Type B pancreatic cell (in vitro differentiated cells): ENCODE measurements at regions not wholly inside any gene's neighbourhood (a gene's known extent, or its start where the extent isn't known, plus 50 kb on each side); places are given as distances from the start of the nearest gene placed in this dataset.

ENCODE experiments used
- DNase-seq: peaks from one replicate; pipeline ENCODE4 v3.0.0; 2021; ENCODE audit warnings: mixed read lengths; ENCODE audit not compliant: unreplicated experiment; ENCODE audit errors: extremely low spot score
- H3K27ac Mint-ChIP-seq: 2 replicates; pipeline ENCODE4 v1.8.0; 2021; ENCODE audit warnings: mild to moderate bottlenecking, mixed read lengths
- H3K27me3 Mint-ChIP-seq: 2 replicates; pipeline ENCODE4 v1.8.0; 2021; ENCODE audit warnings: mixed read lengths
- H3K36me3 Mint-ChIP-seq: 2 replicates; pipeline ENCODE4 v1.8.0; 2021; ENCODE audit warnings: mixed read lengths
- H3K4me1 Mint-ChIP-seq: one replicate; pipeline ENCODE4 v1.8.0; 2021; ENCODE audit warnings: mixed read lengths; ENCODE audit not compliant: unreplicated experiment
- H3K4me3 Mint-ChIP-seq: 2 replicates; pipeline ENCODE4 v1.8.0; 2021; ENCODE audit warnings: mild to moderate bottlenecking, mixed read lengths
- H3K9me3 Mint-ChIP-seq: 2 replicates; pipeline ENCODE4 v1.8.0; 2021; ENCODE audit warnings: mixed read lengths
- TF ChIP-seq, protein P1 (sequence below): fragments of 200-600 bp; sonication (generic); conservative IDR thresholded peaks from 2 replicates; pipeline ENCODE4 v1.5.0; 2021; ENCODE audit warnings: antibody characterized with exemption, mild to moderate bottlenecking

DNA sequence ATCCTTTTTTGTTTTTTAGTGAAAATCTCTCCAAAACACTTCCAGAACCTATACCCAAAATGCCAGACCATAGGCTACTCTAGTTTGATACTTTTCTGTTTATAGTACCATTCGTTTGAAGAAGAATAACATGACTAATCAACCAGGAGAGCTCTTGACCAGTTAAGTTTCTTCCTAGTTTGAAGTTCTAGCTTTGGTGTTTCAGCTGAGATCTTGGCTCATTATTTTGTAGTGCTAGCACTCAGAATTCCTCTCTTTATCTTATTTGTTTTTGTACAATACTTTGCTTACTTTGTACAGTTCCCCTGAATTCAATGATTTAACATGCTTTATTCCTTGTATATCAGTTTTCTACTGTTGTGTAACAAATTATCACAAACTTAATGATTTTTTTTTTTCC, 911.6 kb downstream of the EFNA5 start:
- Mint-ChIP-seq H3K36me3 (no peaks in the 10 kb centered on the region), H3K27ac (no peak overlapping the region), H3K4me3 (no peak overlapping the region), H3K27me3 (no peaks in the 10 kb centered on the region), H3K9me3 (no peaks in the 10 kb centered on the region), H3K4me1 (peaks cover 7% of the 10 kb centered on the region)
- no peak for DNase-seq
- TF ChIP-seq, protein P1, sequence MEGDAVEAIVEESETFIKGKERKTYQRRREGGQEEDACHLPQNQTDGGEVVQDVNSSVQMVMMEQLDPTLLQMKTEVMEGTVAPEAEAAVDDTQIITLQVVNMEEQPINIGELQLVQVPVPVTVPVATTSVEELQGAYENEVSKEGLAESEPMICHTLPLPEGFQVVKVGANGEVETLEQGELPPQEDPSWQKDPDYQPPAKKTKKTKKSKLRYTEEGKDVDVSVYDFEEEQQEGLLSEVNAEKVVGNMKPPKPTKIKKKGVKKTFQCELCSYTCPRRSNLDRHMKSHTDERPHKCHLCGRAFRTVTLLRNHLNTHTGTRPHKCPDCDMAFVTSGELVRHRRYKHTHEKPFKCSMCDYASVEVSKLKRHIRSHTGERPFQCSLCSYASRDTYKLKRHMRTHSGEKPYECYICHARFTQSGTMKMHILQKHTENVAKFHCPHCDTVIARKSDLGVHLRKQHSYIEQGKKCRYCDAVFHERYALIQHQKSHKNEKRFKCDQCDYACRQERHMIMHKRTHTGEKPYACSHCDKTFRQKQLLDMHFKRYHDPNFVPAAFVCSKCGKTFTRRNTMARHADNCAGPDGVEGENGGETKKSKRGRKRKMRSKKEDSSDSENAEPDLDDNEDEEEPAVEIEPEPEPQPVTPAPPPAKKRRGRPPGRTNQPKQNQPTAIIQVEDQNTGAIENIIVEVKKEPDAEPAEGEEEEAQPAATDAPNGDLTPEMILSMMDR, result no peak

DNA sequence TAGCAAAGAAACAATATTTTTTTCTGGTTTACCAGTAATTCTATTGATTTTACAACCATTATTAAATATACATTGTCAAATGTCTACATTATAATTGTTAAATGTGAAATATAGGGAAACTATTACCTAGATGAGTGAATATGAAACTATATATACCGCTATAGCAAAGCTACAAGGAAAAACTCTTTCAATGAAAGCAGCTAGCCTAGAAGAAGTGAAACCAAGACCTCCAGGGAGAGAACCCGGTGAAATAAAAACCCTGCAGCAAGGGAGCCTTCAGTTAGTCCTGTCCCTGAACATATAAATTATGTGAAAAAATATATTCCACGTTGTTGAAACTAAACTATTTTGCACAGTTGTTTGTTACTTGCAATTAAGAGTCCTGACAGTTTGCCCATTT, 913.1 kb downstream of the EFNA5 start:
- Mint-ChIP-seq H3K4me1 (peaks cover 4% of the 10 kb centered on the region), H3K9me3 (no peaks in the 10 kb centered on the region), H3K27me3 (no peaks in the 10 kb centered on the region)

DNA sequence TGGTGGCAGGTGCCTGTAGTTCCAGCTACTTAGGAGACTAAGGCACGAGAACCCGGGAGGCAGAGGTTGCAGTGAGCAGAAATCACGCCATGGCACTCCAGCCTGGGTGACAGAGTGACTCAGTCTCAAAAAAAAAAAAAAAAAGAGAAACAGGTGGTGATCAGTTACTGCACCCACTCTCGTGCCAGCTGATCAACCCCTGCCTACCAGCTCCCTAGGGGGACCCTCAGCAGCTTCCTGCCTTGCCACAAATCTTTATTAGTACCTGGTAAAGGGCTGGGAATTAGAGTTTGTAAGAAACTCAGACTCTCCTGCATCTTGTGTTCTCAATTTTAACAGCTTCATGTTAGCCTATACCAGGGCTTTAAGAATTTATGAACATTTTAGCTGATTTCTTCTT, 914.9 kb downstream of the EFNA5 start:
- Mint-ChIP-seq H3K27me3 (no peaks in the 10 kb centered on the region), H3K36me3 (no peaks in the 10 kb centered on the region), H3K4me1 (peaks cover 4% of the 10 kb centered on the region), H3K9me3 (no peaks in the 10 kb centered on the region), H3K27ac (no peak overlapping the region), H3K4me3 (no peak overlapping the region)
- DNase-seq, result no peak
- TF ChIP-seq, protein P1, result no peak

More for the DNA sequence above, 913.1 kb downstream of the EFNA5 start:
- TF ChIP-seq, protein P1, result no peak
- no peak overlapping the region for H3K4me3 Mint-ChIP-seq
- no peak for DNase-seq
- H3K27ac Mint-ChIP-seq, result no peak overlapping the region
- no peaks in the 10 kb centered on the region for H3K36me3 Mint-ChIP-seq

DNA sequence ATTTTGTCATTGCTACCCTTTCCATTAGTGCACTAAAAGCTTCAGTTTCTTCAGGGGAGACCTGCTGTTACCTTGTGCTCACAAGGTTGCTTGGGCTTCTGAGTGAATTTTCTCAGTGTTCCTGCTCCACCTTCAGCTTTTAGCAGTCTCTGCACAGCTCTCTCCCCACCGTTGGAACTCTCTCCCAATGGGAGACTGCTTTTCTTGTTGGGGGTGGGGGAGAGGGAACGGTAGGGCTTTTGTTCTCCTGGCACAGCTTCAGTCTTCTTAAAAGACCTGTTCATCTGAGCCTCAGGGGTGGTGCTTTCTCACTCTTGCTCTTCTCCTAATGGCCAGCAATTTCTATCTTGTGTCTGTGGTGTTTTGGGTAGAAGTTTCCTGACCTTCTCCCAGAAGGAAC, 915.7 kb downstream of the EFNA5 start:
- Mint-ChIP-seq H3K9me3 (no peaks in the 10 kb centered on the region), H3K27me3 (no peaks in the 10 kb centered on the region), H3K4me1 (peaks cover 4% of the 10 kb centered on the region), H3K27ac (no peak overlapping the region), H3K4me3 (no peak overlapping the region), H3K36me3 (no peaks in the 10 kb centered on the region)
- TF ChIP-seq, protein P1, result no peak
- no peak for DNase-seq

DNA sequence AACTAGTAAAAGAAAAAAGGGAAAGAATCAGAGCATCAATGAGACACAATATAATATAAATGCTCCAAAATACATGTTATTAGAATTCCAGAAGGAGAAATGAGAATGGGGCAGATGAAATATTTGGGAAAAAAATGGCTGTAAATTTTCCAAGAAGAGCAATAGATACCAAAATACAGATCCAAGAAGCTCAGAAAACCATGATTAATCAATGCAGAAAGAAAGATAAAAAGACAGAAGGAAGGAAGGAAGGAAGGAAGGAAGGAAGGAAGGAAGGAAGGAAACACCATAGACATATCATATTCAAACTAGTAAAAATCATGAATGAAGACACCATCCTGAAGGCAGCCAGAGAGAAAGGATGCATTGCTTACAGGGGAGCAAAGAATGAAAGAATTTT, 920.9 kb downstream of the EFNA5 start:
- Mint-ChIP-seq H3K9me3 (no peaks in the 10 kb centered on the region), H3K27ac (no peak overlapping the region), H3K36me3 (no peaks in the 10 kb centered on the region), H3K27me3 (no peaks in the 10 kb centered on the region), H3K4me1 (peaks cover 4% of the 10 kb centered on the region), H3K4me3 (no peak overlapping the region)
- TF ChIP-seq, protein P1, result no peak
- DNase-seq, result no peak

DNA sequence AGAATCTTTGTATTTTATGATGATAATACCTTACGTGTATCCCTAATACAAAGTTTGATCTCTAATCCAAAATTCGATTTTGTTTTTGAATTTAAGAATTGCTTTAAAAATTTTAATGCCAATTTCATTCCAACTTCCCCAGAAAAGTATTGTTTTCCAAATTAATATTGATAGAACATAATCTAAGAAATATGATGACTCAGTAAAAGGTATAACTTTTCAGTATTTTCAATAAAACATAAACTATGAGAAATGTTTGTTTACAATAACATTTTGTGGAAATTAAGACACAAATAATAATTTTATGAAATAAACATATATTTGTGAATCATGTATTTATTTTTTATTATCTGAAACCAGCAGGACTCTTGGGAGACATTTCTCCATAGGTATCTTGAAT, 931.6 kb downstream of the EFNA5 start:
- no peak overlapping the region for H3K4me3 Mint-ChIP-seq

More for the DNA sequence above, 931.6 kb downstream of the EFNA5 start:
- no peaks in the 10 kb centered on the region for H3K36me3 Mint-ChIP-seq
- TF ChIP-seq, protein P1, result no peak
- no peak for DNase-seq
- no peak overlapping the region for H3K27ac Mint-ChIP-seq
- no peaks in the 10 kb centered on the region for H3K27me3 Mint-ChIP-seq
- H3K4me1 Mint-ChIP-seq, result peaks cover 6% of the 10 kb centered on the region
- H3K9me3 Mint-ChIP-seq, result peaks cover 8% of the 10 kb centered on the region
